SH-SY5Y (cell line): ENCODE measurements at regions not wholly inside any gene's neighbourhood (a gene's known extent, or its start where the extent isn't known, plus 50 kb on each side); places are given as distances from the start of the nearest gene placed in this dataset.

Experiments used
- GATA2 ChIP-seq: IDR thresholded peaks from 2 replicates; pipeline ENCODE4 v1.6.1; 2011; ENCODE audit warnings: mild to moderate bottlenecking, low read depth, low read length
- GATA3 ChIP-seq: IDR thresholded peaks from 2 replicates; pipeline ENCODE4 v1.6.1; 2011; ENCODE audit warnings: low read depth, mild to moderate bottlenecking, low read length, moderate library complexity

DNA sequence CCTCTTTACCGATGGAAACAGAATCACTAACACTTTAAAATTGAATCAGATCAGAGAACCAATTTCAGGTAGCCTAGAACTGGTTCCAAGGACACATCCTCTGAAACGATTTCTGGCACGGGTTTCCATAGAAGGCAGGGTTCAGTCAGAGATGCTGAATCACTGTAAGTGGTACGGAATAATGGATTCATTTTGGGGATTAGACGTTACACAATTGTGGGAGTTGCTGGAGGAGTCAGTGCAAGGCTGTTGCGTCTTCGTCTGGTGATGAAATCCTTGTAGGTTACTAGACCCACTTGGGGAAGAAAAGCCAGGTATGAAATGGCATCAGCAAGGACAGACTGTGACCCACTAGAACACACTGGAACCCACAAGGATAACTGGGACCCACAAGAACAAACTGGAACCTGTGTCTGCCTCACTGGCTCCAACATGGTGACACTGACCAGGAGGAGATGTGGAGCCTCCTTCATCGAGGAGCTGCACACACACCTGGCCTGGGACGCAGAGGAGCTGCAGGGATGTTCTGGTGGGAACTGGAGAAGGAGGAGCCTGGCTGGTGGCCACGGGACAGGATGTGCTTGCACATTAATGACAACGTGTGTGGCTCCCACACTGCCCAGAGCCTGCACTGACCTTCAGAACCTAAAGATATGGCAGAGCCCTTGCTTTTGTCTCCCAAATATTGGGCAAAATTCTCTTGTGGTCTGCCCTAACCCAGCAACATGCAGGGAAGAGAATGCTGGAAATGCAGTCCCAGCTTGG lies 105.1 kb downstream of the TRAPPC11 start:
- no peak for TF ChIP-seq GATA3
- TF ChIP-seq GATA2: no peak

DNA sequence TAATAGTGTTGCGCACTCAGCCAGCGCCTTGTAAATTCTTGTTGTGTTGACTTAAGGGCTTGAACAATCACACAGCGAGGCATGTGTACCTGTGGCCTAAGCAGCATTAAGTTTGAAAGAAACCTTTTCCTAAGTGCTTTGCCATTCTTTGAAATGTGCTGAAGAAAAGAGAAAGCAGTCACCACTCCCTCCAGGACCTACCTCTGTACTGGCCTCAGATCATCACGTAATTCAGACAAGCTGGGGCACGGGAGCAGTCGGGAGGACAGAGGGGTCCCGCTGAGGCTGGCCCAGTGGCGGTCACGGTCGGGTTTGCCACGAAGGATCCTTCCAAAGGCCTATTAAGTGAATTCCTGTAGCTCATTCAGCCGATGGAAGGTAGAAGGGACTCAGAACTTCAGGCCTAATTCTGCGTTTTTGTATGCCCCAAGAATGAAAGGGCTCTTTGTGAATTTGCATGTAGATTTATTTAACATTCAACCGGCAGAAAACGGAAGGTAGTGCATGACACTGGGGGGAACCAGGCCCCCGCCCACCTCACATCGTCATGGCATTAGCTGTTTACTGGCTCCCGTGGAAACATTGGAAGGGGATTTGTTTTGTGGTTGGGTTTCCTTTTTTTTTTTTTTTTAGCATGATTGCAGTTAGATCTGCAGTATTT lies 106.3 kb downstream of the TRAPPC11 start:
- TF ChIP-seq GATA3 (no peak), GATA2 (no peak)

DNA sequence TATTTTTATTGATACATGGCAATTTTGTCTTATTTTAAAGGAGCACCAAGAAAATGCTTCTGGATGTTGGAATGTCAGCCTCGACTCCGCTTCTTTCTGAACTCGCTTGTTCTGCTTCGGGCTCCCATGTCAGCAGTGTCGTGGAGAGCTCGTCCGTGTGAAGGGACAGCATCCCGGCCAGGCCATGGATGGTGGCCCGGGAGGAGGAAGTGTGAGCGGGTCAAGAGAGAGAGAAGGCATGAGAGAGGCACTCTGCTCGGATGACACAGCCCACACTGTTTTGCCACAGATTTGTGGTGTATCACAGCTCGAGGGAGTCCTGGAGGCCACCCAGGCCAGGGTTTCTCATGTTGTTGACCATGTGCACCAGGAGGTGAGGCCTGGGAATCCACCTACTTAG lies 107.0 kb downstream of the TRAPPC11 start:
- TF ChIP-seq GATA2 (no peak), GATA3 (no peak)

DNA sequence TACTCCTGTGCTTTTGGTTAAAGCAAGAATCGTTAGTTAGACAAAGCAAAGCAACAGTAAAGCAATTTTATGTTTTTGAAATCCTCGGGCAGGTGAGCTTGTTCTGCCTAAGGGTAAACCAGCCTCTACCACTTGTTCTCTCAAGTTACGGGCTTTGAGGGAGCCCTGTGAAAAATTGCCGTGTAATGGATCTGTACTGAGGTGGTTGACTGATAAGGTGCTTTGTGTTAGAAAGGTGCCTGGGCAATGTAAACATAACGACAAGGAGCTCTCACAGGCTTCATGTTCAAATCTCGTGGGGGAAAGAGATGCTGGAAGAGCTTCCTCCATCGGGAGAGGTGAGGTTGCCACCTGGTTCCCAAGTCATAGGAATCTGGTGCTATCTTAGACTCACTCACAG lies 111.8 kb downstream of the TRAPPC11 start:
- TF ChIP-seq GATA2 (no peak), GATA3 (no peak)

DNA sequence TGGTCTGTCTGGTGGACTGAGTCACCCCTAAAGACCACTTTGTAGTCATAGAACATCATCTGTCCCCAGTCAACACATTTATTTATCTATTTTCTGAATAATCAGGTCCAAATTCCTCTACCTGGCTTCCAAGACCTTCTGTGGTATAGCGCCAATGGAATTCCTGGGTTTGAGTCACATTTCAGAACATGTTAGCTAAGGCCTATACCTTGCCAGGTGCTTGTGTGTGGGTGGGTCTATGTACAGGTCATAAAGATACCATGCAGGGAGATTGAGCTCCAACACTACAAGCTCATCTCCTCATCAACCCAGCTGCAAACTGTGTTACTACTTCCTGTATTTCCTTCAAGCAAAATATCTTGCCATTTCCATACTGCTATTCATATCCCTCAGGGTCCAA lies 113.3 kb downstream of the TRAPPC11 start:
- TF ChIP-seq GATA2: no peak
- no peak for TF ChIP-seq GATA3

DNA sequence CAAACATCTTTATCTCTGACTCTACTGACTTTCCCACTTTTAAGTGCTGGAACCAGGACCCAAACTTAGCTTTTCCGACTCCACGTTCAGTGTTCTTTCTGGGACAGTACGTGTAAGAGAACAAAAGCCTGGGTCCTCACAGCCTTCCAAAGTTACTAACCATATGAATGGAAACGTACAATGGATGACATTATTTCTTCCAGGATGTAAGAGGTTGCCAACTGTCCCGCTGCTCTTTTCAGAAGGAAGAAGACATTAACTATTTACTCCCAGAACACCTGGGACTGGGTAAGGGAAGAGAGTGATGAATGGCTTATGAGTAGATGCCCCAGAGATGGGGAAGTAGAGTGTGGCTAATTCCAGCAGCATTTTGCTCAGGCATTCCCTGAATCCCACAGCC lies 114.7 kb downstream of the TRAPPC11 start:
- TF ChIP-seq GATA2: no peak
- no peak for TF ChIP-seq GATA3

DNA sequence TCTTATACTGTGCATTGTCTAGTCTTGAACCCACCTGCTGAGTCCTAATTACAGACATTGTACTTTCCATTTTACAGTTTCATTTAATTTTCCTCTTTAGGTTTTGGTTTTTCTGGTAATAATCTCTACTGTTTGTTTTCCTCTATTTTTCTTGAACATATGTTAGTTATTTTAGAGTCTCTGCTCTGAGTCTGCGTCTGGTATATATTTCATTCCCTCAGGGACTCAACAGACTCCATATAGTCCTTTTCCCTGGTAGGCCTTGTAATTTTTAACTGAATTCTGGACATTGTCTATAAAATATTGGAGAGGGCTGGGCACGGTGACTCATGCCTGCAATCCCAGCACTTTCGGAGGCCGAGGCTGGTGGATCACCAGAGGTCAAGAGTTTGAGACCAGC lies 121.8 kb upstream of the STOX2 start:
- TF ChIP-seq GATA2 (no peak), GATA3 (no peak)

DNA sequence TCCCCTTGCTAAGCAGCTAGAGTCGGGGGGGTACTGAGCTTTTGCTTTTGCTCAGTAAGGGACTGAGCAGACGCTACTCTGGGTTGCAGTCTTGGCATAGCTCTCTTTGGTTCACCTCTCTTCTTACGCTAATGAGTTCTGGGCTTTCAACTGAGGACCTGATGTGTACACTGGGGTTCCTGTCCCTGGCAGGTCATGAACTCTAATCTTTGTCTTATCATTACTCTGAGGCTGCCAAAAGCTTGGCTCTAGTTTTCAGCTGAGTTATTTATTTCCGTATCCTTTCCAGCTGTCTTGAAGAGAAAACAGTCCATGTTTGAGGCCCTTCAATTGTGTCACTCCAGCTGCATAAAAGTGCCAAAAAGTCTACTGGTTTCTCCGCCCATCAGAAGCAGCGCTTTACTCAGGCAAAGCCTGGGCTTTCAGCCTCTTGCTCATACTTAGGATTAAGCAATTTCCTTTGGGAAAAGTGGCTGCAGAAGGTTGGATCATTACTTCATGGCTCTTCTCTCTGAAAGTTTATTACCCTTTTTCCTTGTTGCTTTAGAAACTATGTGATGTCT lies 121.0 kb upstream of the STOX2 start:
- TF ChIP-seq GATA3: no peak
- TF ChIP-seq GATA2: no peak

DNA sequence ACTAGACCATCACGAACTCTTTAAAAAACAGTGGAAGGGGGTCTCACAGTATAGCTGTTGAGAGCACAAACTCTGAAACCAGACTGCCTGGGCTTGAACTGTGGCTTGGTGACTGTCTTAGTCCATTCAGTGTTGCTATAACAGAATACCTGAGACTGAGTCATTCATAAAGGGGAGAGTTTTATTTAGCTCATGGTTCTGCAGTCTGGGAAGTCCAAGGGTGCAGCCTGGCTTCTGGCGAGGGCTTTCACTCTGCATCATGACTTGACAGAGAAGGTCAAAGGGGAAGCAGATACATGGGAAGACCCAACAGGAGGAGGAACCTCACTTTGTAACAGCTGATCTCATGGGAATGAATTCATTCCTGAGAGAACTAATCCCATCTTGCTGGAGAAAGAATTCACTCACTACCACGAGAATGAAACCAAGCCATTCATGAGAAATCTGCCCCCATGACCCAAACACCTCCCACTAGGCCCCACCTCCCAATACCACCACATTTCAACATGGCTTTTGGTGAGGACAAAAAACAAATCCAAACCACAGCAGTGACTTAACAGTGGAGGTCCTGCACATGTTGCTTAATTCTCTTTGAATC lies 116.7 kb upstream of the STOX2 start:
- TF ChIP-seq GATA3: no peak
- no peak for TF ChIP-seq GATA2

DNA sequence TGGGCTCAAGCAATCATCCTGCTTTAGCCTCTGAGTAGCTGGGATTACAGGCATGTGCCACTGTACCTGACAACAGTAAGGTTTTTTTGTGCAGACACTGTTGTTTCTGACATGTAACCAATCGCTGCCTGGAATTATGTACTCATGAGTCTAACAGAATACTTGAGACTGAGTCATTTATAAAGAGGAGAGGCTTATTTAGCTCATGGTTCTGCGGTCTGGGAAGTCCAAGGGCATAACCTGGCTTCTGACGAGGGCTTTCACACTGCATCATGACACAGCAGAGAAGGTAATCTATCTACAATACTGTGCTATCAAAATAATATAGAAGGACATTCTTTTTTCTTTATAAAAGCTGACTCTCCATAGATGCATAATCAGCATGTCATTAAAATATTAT lies 115.5 kb upstream of the STOX2 start:
- no peak for TF ChIP-seq GATA2
- no peak for TF ChIP-seq GATA3

DNA sequence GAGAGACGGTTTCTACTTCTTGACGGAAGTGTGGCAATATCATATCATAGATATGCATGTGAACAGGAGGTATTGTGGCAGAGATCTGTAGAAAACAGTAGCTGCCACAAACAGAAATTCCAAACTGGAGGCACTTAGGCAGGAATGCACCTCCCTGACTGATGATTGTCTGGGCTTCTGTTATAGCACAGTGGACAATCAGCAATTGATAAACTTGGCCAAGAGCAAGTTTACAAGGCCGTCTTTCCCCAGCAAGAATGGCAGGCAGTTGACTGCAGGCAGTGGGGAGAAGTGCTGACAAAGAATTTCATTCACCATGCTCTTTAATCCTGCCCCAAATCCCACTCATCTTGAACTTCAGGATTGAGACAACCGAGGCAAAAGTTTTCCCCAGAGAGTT lies 114.4 kb upstream of the STOX2 start:
- TF ChIP-seq GATA3: no peak
- no peak for TF ChIP-seq GATA2

DNA sequence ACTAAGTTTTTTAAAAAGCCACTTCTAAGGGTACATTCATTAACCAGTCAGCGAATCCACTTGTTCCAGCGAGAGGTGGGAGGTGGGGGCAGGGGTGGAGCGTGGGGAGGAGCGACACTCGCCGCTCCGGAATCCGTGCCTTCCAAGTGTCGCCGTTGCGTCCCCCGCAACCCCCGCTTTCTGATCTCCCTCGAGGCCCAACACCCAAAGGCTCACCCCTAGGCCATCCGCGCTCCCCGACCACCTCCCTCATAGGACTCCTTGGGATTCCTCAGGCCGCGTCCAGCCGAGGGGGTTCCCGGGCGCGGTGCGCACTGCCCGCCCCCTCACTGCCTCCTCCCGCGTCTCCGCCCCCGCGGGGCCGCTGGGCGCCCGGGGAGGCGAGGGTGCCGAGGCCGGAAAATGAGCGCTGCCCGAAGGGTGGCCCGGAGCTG lies 108.1 kb upstream of the STOX2 start:
- TF ChIP-seq GATA2 (no peak), GATA3 (no peak)

DNA sequence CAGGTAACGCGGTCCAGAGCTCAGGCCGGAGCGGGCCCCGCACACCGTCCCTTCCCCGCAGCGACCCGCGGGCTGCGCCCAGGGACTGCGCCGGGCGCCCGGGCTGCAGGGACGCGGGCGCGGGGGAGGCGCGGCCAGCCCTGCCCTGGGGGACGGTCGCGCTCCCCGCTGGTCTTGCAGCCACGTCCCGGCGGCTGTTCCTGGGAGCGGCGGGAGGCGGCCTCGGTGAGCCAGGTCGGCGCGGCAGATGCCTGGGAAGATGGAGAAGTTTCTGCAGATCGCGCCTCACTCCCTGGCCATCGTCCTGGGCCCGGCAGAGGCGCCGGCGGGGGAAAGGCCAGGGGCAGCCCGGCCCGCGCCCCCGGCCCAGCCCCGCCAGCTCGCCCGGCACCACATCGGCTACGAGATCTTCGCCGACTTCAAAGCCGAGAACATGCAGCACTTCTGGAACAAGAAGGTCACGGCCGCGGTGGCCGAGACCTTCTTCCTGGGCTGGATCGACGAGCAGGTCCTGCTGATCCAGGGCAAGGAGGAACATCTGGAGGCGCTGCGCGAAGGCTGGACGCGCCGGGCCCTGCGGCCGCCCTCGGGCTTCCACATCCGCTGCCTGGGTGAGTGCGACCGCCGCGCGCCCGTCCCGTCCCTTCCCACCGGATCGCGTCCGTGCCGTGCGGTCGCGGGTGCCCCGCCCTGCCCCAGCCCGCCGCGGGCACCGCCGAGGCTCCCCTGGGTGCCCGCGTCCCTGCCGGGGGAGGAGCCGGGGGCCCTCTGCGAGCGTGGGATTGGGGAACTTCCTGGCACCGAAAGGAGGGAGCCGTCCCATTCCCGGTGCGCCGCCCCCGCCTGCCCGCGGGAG lies 107.4 kb upstream of the STOX2 start:
- TF ChIP-seq GATA3 (no peak), GATA2 (no peak)
